Naive thymus-derived CD8-positive, alpha-beta T cell (primary cell): ENCODE measurements at regions not wholly inside any gene's neighbourhood (a gene's known extent, or its start where the extent isn't known, plus 50 kb on each side); places are given as distances from the start of the nearest gene placed in this dataset.

Experiments
- ATAC-seq, 2 donors: fragments of 150-1000 bp; cut with Tn5 transposase in 1 of 2; sonication (Bioruptor Pico), chemical (Tn5 transposase) in 1 of 2; 1 replicate in 1 of 2; 2 replicates in 1 of 2; pipeline ENCODE4 v1.10.0; 2021; ENCODE audit warnings: mild to moderate bottlenecking in 2 of 2, moderate library complexity in 2 of 2
- POLR2A ChIA-PET: fragments of 350-600 bp; sonication (Branson Sonifier 250); formaldehyde crosslinking; loops from one replicate; lab custom pipeline; 2021; ENCODE audit warnings: antibody characterized with exemption; lab: Charles Lee
- DNase-seq, 10 donors: peaks; one replicate each; pipeline versions ENCODE4 v3.0.0 to v3.0.0-alpha.2; 2020 to 2022
- H3K27ac Mint-ChIP-seq, 10 donors: one replicate each; pipeline ENCODE4 v1.8.0; 2020 to 2022; ENCODE audit warnings: mild to moderate bottlenecking in 10 of 10, mixed read lengths in 10 of 10, moderate library complexity in 4 of 10, inconsistent platforms in 1 of 10
- H3K27me3 Mint-ChIP-seq, 5 donors: one replicate each; pipeline ENCODE4 v1.8.0; 2021 to 2022; ENCODE audit warnings: mixed read lengths in 5 of 5
- H3K36me3 Mint-ChIP-seq, 3 donors: one replicate each; pipeline ENCODE4 v1.8.0; 2020 to 2022; ENCODE audit warnings: mixed read lengths in 3 of 3, mild to moderate bottlenecking in 2 of 3, inconsistent platforms in 1 of 3
- H3K4me1 Mint-ChIP-seq, 4 donors: one replicate each; pipeline ENCODE4 v1.8.0; 2021 to 2022; ENCODE audit warnings: mixed read lengths in 4 of 4
- H3K4me3 Mint-ChIP-seq, 10 donors: one replicate each; pipeline ENCODE4 v1.8.0; 2020 to 2022; ENCODE audit warnings: mild to moderate bottlenecking in 10 of 10, mixed read lengths in 10 of 10, moderate library complexity in 6 of 10, inconsistent platforms in 1 of 10
- H3K9me3 Mint-ChIP-seq, 9 donors: one replicate each; pipeline ENCODE4 v1.8.0; 2020 to 2022; ENCODE audit warnings: mixed read lengths in 9 of 9, mild to moderate bottlenecking in 3 of 9, inconsistent platforms in 1 of 9, moderate library complexity in 1 of 9

- peaks cover 0 to 4% (median 0%) of the 10 kb centered on the region in 9 donors for H3K9me3 Mint-ChIP-seq
- no peaks in the 10 kb centered on the region for H3K4me1 Mint-ChIP-seq
- ATAC-seq (no peak), DNase-seq (no peak)
- H3K27me3 Mint-ChIP-seq: peaks cover 0 to 2% (median 0%) of the 10 kb centered on the region in 5 donors
- H3K4me3 Mint-ChIP-seq: no peak overlapping the region
- H3K27ac Mint-ChIP-seq: no peak overlapping the region
- H3K36me3 Mint-ChIP-seq: no peaks in the 10 kb centered on the region
- POLR2A ChIA-PET: no interaction called here
These were observed 352.0 kb downstream of the PARP8 start for GRCh38 chr5:51018423-51018822.

DNA sequence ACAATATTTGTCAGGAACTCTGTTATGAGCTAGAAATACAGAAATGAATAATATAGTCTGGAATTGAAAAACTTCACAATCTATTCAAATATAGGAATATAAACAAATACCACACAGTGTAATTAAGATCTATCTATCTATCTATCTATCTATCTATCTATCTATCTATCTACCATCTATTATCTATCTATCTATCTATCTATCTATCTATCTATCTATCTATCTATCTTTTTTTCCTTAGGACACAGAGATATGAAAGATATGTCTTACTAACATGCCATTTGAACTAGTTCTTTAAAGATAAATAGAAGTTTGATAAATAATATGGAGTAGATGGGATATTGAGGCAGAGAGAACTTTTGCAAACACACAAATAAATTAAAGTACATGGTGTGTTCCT is 357.8 kb downstream of the PARP8 start:
- no peaks in the 10 kb centered on the region for H3K4me1 Mint-ChIP-seq
- no peak overlapping the region for H3K27ac Mint-ChIP-seq
- H3K27me3 Mint-ChIP-seq: peaks cover 0 to 8% (median 2%) of the 10 kb centered on the region in 5 donors
- POLR2A ChIA-PET: no interaction called here
- H3K4me3 Mint-ChIP-seq: no peak overlapping the region
- no peaks in the 10 kb centered on the region for H3K36me3 Mint-ChIP-seq
- no peak for DNase-seq
- H3K9me3 Mint-ChIP-seq: peaks cover 0 to 24% (median 6%) of the 10 kb centered on the region in 9 donors
- no peak for ATAC-seq

DNA sequence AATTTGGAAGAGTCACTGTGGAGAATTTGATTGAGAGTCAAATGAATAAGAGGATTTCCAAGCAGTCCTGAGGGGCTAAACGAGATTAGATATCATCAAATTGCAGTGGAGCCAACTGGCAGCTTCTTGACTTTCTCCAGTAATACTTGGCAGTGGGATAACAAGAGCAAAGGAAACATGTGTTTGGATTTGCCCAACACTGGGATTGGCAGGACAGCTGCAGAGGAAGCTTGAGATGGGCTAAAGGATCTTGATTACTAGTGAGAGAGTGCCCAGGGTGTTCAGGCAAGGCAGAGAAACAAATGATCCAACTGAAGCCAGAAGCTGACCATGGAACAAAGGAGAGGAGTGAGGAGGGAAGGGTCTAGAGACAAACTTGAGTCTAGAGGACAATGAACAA is 356.0 kb upstream of the ISL1 start:
- H3K4me1 Mint-ChIP-seq: no peaks in the 10 kb centered on the region
- ATAC-seq: no peak
- no peak for DNase-seq
- H3K27me3 Mint-ChIP-seq: peaks cover 0 to 18% (median 2%) of the 10 kb centered on the region in 5 donors
- peaks cover 0 to 27% (median 6%) of the 10 kb centered on the region in 9 donors for H3K9me3 Mint-ChIP-seq
- H3K36me3 Mint-ChIP-seq: no peaks in the 10 kb centered on the region
- H3K4me3 Mint-ChIP-seq: no peak overlapping the region
- POLR2A ChIA-PET: no interaction called here
- no peak overlapping the region for H3K27ac Mint-ChIP-seq

GRCh38 chr5:51028394-51028793 is 354.9 kb upstream of the ISL1 start:
- POLR2A ChIA-PET: no interaction called here
- no peak for ATAC-seq
- Mint-ChIP-seq H3K4me3 (no peak overlapping the region), H3K27ac (no peak overlapping the region), H3K36me3 (no peaks in the 10 kb centered on the region), H3K27me3 (peaks cover 0 to 18% (median 2%) of the 10 kb centered on the region in 5 donors), H3K4me1 (no peaks in the 10 kb centered on the region), H3K9me3 (peaks cover 0 to 24% (median 6%) of the 10 kb centered on the region in 9 donors)
- no peak for DNase-seq

- H3K4me3 Mint-ChIP-seq: no peak overlapping the region
- no peak overlapping the region for H3K27ac Mint-ChIP-seq
- no peaks in the 10 kb centered on the region for H3K36me3 Mint-ChIP-seq
- H3K4me1 Mint-ChIP-seq: no peaks in the 10 kb centered on the region
- H3K27me3 Mint-ChIP-seq: peaks cover 0 to 13% (median 0%) of the 10 kb centered on the region in 5 donors
- POLR2A ChIA-PET: no interaction called here
- DNase-seq (no peak), ATAC-seq (no peak)
- H3K9me3 Mint-ChIP-seq: peaks cover 0 to 3% (median 0%) of the 10 kb centered on the region in 9 donors
These were observed 350.0 kb upstream of the ISL1 start for GRCh38 chr5:51033215-51033614.

DNA sequence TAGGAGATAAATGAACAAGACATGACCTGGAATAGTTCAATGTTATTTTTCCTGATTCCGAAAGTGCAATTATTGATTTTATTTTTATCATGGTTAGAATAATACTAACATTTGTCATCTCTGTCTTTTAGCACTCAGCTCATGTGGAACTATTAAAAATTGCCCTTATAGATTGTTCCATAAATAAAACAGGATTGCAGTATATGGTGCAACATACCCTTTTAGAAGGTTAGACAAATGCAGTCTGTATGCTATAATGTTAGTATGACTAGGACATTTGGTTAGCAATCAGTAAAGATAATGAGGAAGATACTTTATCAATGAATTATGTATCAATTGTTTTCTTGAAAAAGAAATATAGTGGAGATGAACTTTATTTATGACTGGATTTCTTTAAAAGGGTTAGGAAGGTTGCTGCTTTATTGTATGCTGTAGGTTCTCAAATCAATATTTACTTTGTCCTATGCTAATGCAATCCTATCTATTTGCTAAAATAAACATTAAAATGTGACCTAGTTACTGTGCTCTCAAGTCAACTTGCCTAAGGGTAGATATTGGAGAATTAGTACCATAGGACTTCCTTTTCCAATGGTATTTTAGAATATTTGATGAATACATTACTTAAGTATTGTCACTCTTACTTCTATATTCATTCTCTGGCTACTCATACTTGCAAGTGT is 348.9 kb upstream of the ISL1 start:
- H3K27me3 Mint-ChIP-seq: peaks cover 0 to 10% (median 2%) of the 10 kb centered on the region in 5 donors
- POLR2A ChIA-PET: no interaction called here
- H3K4me3 Mint-ChIP-seq: no peak overlapping the region
- H3K36me3 Mint-ChIP-seq: no peaks in the 10 kb centered on the region
- DNase-seq (no peak), ATAC-seq (no peak)
- H3K27ac Mint-ChIP-seq: no peak overlapping the region
- no peaks in the 10 kb centered on the region for H3K4me1 Mint-ChIP-seq
- peaks cover 0 to 3% (median 0%) of the 10 kb centered on the region in 9 donors for H3K9me3 Mint-ChIP-seq

GRCh38 chr5:51039424-51040329 is 343.6 kb upstream of the ISL1 start:
- no peaks in the 10 kb centered on the region for H3K36me3 Mint-ChIP-seq
- peaks cover 0 to 3% (median 0%) of the 10 kb centered on the region in 5 donors for H3K27me3 Mint-ChIP-seq
- peaks cover 0 to 1% (median 0%) of the 10 kb centered on the region in 9 donors for H3K9me3 Mint-ChIP-seq
- no peak for DNase-seq
- H3K27ac Mint-ChIP-seq: no peak overlapping the region
- no peaks in the 10 kb centered on the region for H3K4me1 Mint-ChIP-seq
- ATAC-seq: no peak
- no peak overlapping the region for H3K4me3 Mint-ChIP-seq
- POLR2A ChIA-PET: no interaction called here

GRCh38 chr5:51043745-51044144 is 339.5 kb upstream of the ISL1 start:
- POLR2A ChIA-PET: no interaction called here
- H3K4me3 Mint-ChIP-seq: no peak overlapping the region
- ATAC-seq (no peak), DNase-seq (no peak)
- no peaks in the 10 kb centered on the region for H3K4me1 Mint-ChIP-seq
- H3K9me3 Mint-ChIP-seq: peaks cover 0 to 6% (median 0%) of the 10 kb centered on the region in 9 donors
- H3K36me3 Mint-ChIP-seq: no peaks in the 10 kb centered on the region
- no peak overlapping the region for H3K27ac Mint-ChIP-seq
- H3K27me3 Mint-ChIP-seq: peaks cover 0 to 3% (median 0%) of the 10 kb centered on the region in 5 donors

- POLR2A ChIA-PET: no interaction called here
- H3K27me3 Mint-ChIP-seq: peaks cover 0 to 4% (median 0%) of the 10 kb centered on the region in 5 donors
- DNase-seq (no peak), ATAC-seq (no peak)
- H3K9me3 Mint-ChIP-seq: peaks cover 0 to 6% (median 0%) of the 10 kb centered on the region in 9 donors
- no peaks in the 10 kb centered on the region for H3K4me1 Mint-ChIP-seq
- no peak overlapping the region for H3K4me3 Mint-ChIP-seq
- H3K27ac Mint-ChIP-seq: no peak overlapping the region
- no peaks in the 10 kb centered on the region for H3K36me3 Mint-ChIP-seq
These were observed 335.9 kb upstream of the ISL1 start for GRCh38 chr5:51047369-51047768.

- DNase-seq (no peak), ATAC-seq (no peak)
- peaks cover 0 to 4% (median 0%) of the 10 kb centered on the region in 5 donors for H3K27me3 Mint-ChIP-seq
- H3K4me1 Mint-ChIP-seq: no peaks in the 10 kb centered on the region
- POLR2A ChIA-PET: no interaction called here
- no peak overlapping the region for H3K4me3 Mint-ChIP-seq
- H3K27ac Mint-ChIP-seq: no peak overlapping the region
- peaks cover 0 to 21% (median 2%) of the 10 kb centered on the region in 9 donors for H3K9me3 Mint-ChIP-seq
- H3K36me3 Mint-ChIP-seq: no peaks in the 10 kb centered on the region
These were observed 329.9 kb upstream of the ISL1 start for GRCh38 chr5:51053361-51053760.

DNA sequence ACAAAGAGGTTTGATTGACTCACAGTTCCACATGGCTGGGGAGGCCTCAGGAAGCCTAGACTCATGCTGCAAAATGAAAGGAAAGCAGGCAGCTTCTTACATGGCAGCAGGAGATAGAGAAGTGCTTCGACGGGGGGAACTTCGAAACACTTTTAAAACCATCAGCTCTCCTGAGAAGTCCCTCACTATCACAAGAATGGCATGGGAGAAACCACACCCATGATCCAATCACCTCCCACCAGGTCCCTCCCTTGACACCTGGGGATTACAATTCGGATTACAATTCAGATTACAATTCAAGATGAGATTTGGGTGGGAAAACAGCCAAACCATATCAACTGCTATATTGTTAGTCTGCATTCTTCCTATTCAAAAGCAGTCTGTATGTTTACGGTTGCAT is 322.3 kb upstream of the ISL1 start:
- Mint-ChIP-seq H3K27me3 (no peaks in the 10 kb centered on the region), H3K9me3 (peaks cover 8 to 34% (median 20%) of the 10 kb centered on the region in 9 donors), H3K4me1 (no peaks in the 10 kb centered on the region), H3K27ac (no peak overlapping the region), H3K4me3 (no peak overlapping the region), H3K36me3 (peaks cover 0 to 7% (median 0%) of the 10 kb centered on the region in 3 donors)
- DNase-seq: no peak
- POLR2A ChIA-PET: no interaction called here
- ATAC-seq: no peak

DNA sequence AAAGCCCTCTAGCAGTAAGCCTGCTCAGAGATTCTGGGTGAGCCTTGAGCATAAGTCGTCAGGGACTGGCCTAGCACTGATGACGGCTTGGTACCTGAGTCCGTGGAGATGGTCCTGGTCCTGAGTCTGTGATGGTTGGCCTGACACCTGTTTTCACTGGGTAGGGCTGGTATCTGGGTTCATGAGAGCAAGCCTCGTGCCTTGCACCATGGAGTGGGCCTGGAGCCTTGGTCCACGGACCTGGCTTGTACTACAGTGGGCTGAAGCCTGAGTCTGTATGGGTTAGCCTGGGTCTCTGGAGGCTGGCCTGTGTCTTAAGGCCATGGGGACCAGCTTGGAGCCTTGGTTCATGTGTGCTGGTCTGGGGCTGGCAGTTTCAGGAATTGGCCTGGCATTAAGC is 310.3 kb upstream of the ISL1 start:
- Mint-ChIP-seq H3K4me1 (no peaks in the 10 kb centered on the region), H3K27ac (no peak overlapping the region), H3K27me3 (no peaks in the 10 kb centered on the region), H3K4me3 (no peak overlapping the region), H3K9me3 (peaks cover 11 to 45% (median 21%) of the 10 kb centered on the region in 9 donors), H3K36me3 (peaks cover 0 to 11% (median 0%) of the 10 kb centered on the region in 3 donors)
- POLR2A ChIA-PET: no interaction called here
- ATAC-seq (no peak), DNase-seq (no peak)

- POLR2A ChIA-PET: no interaction called here
- ATAC-seq: no peak
- H3K4me1 Mint-ChIP-seq: no peaks in the 10 kb centered on the region
- H3K27me3 Mint-ChIP-seq: no peaks in the 10 kb centered on the region
- no peak overlapping the region for H3K4me3 Mint-ChIP-seq
- H3K9me3 Mint-ChIP-seq: peaks cover 0 to 16% (median 0%) of the 10 kb centered on the region in 9 donors
- no peak for DNase-seq
- H3K27ac Mint-ChIP-seq: no peak overlapping the region
- no peaks in the 10 kb centered on the region for H3K36me3 Mint-ChIP-seq
These were observed 300.5 kb upstream of the ISL1 start for GRCh38 chr5:51082741-51083140.
